Central memory CD8-positive, alpha-beta T cell (primary cell): ENCODE measurements at regions not wholly inside any gene's neighbourhood (a gene's known extent, or its start where the extent isn't known, plus 50 kb on each side); places are given as distances from the start of the nearest gene placed in this dataset.

Source experiments
- ATAC-seq: fragments of 150-1000 bp; cut with Tn5 transposase; replicated peaks from 2 replicates; pipeline ENCODE4 v1.10.0; 2022; ENCODE audit warnings: mild to moderate bottlenecking, moderate FRiP score, moderate number of reproducible peaks; ENCODE audit not compliant: poor library complexity, severe bottlenecking; ENCODE audit errors: extremely low read depth
- DNase-seq, 2 donors: peaks; one replicate each; pipeline ENCODE4 v3.0.0; 2021; ENCODE audit warnings: low spot score in 2 of 2
- H3K27ac Mint-ChIP-seq: one replicate; pipeline ENCODE4 v1.8.0; 2022; ENCODE audit warnings: low read depth, mild to moderate bottlenecking, moderate library complexity, mixed read lengths
- H3K27me3 Mint-ChIP-seq: one replicate; pipeline ENCODE4 v1.8.0; 2022; ENCODE audit warnings: mixed read lengths
- H3K36me3 Mint-ChIP-seq: one replicate; pipeline ENCODE4 v1.8.0; 2022; ENCODE audit warnings: mild to moderate bottlenecking, moderate library complexity, mixed read lengths; ENCODE audit not compliant: insufficient read depth
- H3K4me1 Mint-ChIP-seq: one replicate; pipeline ENCODE4 v1.8.0; 2022; ENCODE audit warnings: mixed read lengths
- H3K4me3 Mint-ChIP-seq: one replicate; pipeline ENCODE4 v1.8.0; 2022; ENCODE audit warnings: mild to moderate bottlenecking, moderate library complexity, mixed read lengths
- H3K9me3 Mint-ChIP-seq: one replicate; pipeline ENCODE4 v1.8.0; 2022; ENCODE audit warnings: mixed read lengths

DNA sequence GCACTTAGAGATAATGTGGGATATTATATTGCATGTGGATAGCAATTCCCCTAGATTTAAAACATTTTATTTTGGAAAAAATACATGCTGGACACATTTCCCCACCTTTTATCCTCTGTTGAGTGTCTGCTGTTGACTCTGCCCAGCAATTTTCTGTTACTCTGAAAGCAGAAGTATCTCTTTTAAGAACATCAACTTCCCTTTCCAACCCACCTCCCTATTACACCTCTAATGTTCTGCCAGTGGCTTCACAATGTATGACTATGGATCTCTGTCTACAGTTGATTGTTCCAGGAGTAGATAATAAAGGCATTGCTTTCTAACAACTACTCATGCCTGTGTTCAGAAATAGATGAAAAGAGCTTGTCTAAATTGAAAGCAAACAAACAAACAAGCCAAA lies 754.8 kb upstream of the SLITRK6 start:
- H3K27me3 Mint-ChIP-seq = no peaks in the 10 kb centered on the region
- H3K9me3 Mint-ChIP-seq = peaks cover 16% of the 10 kb centered on the region
- ATAC-seq (no peak), DNase-seq (no peak)
- H3K4me3 Mint-ChIP-seq = no peak overlapping the region
- no peak overlapping the region for H3K27ac Mint-ChIP-seq
- no peaks in the 10 kb centered on the region for H3K4me1 Mint-ChIP-seq
- H3K36me3 Mint-ChIP-seq = no peaks in the 10 kb centered on the region

DNA sequence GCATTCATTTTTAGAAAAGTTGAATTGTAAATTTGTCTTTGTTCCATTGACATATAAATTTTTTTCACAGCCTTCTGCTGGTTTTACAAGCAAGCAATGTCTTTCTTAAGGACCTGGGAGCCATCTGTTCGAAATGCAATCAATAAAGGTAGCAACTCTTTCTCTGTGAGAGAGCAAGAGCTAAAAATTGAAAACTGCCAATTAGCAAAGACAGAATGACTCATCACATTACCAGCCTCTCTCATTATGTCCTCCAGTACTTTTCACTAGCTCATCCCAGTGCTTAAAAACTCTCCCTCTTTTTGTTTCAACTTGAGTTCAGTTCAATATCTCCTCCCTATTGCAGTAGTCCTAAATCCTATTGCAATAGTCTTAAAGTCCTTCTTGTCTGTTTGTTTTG lies 760.7 kb upstream of the SLITRK6 start:
- no peaks in the 10 kb centered on the region for H3K4me1 Mint-ChIP-seq
- H3K27ac Mint-ChIP-seq = no peak overlapping the region
- no peaks in the 10 kb centered on the region for H3K27me3 Mint-ChIP-seq
- no peaks in the 10 kb centered on the region for H3K36me3 Mint-ChIP-seq
- DNase-seq = no peak
- H3K4me3 Mint-ChIP-seq = no peak overlapping the region
- ATAC-seq = no peak
- H3K9me3 Mint-ChIP-seq = peaks cover 11% of the 10 kb centered on the region

DNA sequence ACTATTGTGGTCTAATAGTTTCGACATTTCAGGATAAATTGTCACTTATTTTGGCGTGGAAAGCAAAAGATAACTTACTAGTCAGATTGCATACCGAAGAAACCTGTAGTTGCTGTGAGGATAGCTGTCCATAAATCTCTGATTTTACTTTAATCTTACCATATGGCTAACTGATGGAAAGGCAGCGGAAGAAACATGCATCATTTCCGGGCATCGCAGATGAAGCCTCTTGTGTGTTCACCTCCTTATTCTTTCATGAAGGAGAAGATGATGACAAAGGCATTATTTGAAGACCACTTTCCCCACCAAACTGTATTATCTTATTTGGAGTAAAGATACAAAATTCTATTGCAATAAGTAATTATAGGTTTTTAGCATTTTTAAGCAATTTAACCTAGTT lies 763.6 kb upstream of the SLITRK6 start:
- DNase-seq (no peak), ATAC-seq (no peak)
- Mint-ChIP-seq H3K27me3 (no peaks in the 10 kb centered on the region), H3K4me3 (no peak overlapping the region), H3K9me3 (peaks cover 11% of the 10 kb centered on the region), H3K27ac (no peak overlapping the region), H3K36me3 (no peaks in the 10 kb centered on the region), H3K4me1 (no peaks in the 10 kb centered on the region)

DNA sequence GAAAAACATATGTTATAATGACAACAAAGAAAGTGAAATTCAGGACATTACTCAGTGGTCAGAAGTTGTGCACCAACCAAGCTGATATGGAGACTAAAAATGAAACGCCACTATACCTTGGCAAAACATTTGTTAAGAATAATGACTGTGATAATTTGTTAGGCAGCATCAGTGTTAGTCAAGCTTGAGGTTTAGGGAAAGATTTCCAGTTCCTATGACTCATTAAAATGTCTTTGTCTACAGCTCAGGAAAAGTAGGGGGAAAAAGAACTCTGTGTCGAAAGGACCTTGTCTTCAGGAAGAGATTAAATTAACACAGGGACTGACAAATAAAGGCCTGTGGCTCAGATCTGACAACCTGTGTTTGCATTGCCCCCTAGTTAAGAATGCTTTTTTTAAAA lies 764.1 kb upstream of the SLITRK6 start:
- H3K4me1 Mint-ChIP-seq = no peaks in the 10 kb centered on the region
- DNase-seq = no peak

DNA sequence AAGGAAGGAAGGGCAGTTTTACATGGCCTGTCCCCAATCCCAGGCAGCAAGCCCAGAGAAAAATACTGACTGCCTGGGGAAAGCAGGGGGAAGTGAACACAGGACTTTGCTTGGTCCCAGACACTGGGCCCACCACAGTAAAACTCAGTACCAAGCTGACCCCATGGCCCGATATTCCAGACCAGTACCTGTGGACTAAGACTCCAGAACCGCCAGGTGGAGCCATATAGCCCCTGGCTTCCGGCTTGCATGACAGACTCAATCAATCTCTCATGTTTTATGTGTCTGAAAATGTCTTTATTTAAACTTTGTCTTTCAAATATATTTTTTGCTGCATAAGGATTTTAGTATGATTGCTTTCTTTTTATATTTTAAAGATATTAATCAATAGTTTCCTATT lies 767.9 kb upstream of the SLITRK6 start:
- no peaks in the 10 kb centered on the region for H3K36me3 Mint-ChIP-seq
- no peak overlapping the region for H3K27ac Mint-ChIP-seq
- no peak overlapping the region for H3K4me3 Mint-ChIP-seq
- DNase-seq = no peak
- H3K27me3 Mint-ChIP-seq = no peaks in the 10 kb centered on the region
- H3K4me1 Mint-ChIP-seq = no peaks in the 10 kb centered on the region
- ATAC-seq = no peak
- H3K9me3 Mint-ChIP-seq = peaks cover 11% of the 10 kb centered on the region

More for the DNA sequence above, 764.1 kb upstream of the SLITRK6 start:
- Mint-ChIP-seq H3K36me3 (no peaks in the 10 kb centered on the region), H3K27me3 (no peaks in the 10 kb centered on the region), H3K4me3 (no peak overlapping the region), H3K9me3 (peaks cover 11% of the 10 kb centered on the region), H3K27ac (no peak overlapping the region)
- no peak for ATAC-seq

DNA sequence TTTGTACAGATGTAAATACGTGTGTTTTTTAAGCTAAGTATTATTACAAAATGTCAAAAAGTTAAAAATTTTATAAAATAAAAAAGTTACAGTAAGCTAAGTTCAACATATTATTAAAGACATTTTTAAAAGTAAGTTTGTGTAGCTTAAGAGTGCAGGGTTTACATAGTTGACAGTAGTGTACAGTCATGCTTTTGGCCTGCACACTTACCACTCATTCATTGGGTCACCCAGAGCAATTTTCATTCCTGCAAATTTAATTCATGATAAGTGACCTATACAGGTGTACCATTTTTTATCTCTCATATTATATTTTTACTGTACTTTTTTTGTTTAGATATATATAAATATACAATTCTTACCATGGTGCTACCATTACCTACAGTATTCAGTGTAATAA lies 769.9 kb upstream of the SLITRK6 start:
- Mint-ChIP-seq H3K4me3 (no peak overlapping the region), H3K27ac (no peak overlapping the region), H3K36me3 (no peaks in the 10 kb centered on the region), H3K9me3 (peaks cover 5% of the 10 kb centered on the region), H3K4me1 (no peaks in the 10 kb centered on the region), H3K27me3 (no peaks in the 10 kb centered on the region)
- no peak for DNase-seq
- no peak for ATAC-seq

DNA sequence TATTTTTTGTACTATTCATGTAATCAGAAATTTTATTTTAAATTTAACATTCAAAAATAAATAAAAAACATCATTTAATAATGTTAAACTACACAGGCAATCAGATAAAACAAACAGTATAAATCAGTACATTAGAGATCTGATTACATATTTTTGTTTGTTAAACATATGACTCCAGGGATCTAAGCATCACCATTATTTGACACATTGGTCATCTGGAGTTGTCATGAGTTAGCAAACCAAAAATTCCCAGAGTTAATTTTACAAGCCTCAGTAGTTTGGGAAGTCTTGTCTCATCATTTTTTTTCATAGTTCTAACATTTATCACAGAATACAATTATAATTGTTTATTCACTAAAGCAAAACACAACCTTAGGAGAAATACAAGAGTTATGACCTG lies 770.8 kb upstream of the SLITRK6 start:
- ATAC-seq = no peak
- H3K4me1 Mint-ChIP-seq = no peaks in the 10 kb centered on the region
- peaks cover 10% of the 10 kb centered on the region for H3K9me3 Mint-ChIP-seq

DNA sequence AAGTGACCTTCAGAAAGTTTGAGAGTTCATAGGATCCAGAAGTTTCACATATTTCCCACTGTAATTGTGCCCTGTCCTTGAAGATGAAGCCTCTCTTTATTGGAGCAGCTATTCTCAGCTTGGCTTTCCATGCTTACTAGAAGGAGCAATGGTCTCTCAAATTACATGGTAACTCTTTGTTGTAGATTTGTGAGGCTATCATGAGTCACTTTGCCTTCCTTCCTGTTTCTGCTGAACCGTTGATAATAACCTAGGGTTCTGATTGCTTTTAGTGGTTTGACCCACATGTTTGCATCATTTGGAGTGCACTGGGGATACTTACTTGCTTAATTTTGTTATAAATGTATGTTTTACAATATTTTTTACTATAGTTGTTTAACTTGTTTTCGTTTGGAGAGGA lies 772.9 kb upstream of the SLITRK6 start:
- no peak for DNase-seq
- no peak for ATAC-seq
- Mint-ChIP-seq H3K9me3 (peaks cover 11% of the 10 kb centered on the region), H3K4me1 (no peaks in the 10 kb centered on the region), H3K27ac (no peak overlapping the region), H3K36me3 (no peaks in the 10 kb centered on the region), H3K27me3 (no peaks in the 10 kb centered on the region), H3K4me3 (no peak overlapping the region)

More for the DNA sequence above, 770.8 kb upstream of the SLITRK6 start:
- DNase-seq = no peak
- Mint-ChIP-seq H3K36me3 (no peaks in the 10 kb centered on the region), H3K27ac (no peak overlapping the region), H3K27me3 (no peaks in the 10 kb centered on the region), H3K4me3 (no peak overlapping the region)

DNA sequence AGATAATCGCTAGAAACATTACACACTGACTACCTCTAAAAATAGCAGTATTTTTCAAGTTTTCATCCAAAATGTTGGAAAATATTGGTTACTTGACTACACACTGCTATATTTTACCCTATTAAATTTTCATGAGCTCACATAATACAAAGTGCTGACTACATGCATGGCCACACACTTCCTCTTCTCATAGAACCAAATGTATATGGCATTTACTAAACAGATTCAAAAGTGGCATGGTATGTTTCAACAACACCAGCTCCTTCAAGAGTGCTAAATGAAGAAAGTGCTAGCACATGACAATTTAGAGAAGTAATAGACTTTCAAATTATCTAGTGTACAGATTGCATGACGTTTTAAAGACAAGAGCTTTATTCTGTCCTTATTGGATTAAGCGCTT lies 780.4 kb upstream of the SLITRK6 start:
- H3K4me3 Mint-ChIP-seq = no peak overlapping the region
- no peak for ATAC-seq
- no peaks in the 10 kb centered on the region for H3K27me3 Mint-ChIP-seq
- no peak overlapping the region for H3K27ac Mint-ChIP-seq
- peaks cover 8% of the 10 kb centered on the region for H3K9me3 Mint-ChIP-seq
- no peaks in the 10 kb centered on the region for H3K36me3 Mint-ChIP-seq
- no peak for DNase-seq
- no peaks in the 10 kb centered on the region for H3K4me1 Mint-ChIP-seq

DNA sequence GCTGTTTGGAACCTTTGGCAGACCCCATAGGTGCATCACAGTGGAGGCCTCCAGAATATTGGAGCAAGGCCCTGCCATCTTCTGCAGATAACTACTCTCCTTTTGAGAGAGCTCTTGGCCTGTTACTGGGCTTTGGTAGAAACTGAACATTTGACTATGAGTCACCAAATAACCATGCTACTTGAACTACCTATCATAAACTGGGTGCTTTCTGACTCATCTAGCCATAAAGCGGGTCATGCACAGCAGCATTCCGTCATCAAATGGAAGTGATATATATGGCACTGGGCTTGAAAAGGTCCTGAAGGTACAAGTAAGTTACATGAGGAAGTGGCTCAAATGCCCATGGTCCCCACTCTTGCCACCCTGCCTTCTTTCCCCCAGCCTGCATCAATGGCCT lies 782.5 kb upstream of the SLITRK6 start:
- peaks cover 5% of the 10 kb centered on the region for H3K9me3 Mint-ChIP-seq
- no peak overlapping the region for H3K4me3 Mint-ChIP-seq
- no peak overlapping the region for H3K27ac Mint-ChIP-seq
- no peak for ATAC-seq
- no peak for DNase-seq
- H3K36me3 Mint-ChIP-seq = no peaks in the 10 kb centered on the region
- no peaks in the 10 kb centered on the region for H3K4me1 Mint-ChIP-seq
- H3K27me3 Mint-ChIP-seq = no peaks in the 10 kb centered on the region

DNA sequence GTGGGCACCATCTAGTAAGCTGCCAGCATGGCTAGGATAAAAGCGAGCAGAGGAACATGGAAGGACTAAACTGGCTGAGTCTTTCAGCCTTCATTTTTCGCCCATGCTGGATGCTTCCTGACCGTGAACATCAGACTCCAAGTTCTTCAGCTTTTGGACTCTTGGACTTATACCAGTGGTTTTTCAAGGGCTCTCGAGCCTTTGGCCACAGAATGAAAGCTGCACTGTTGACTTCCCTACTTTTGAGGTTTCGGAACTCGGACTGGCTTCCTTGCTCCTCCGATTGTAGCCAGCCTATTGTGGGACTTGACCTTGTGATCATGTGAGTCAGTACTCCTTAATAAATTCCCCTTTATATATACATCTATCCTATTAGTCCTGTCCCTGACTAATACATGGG lies 785.1 kb upstream of the SLITRK6 start:
- H3K4me1 Mint-ChIP-seq = no peaks in the 10 kb centered on the region
- no peaks in the 10 kb centered on the region for H3K36me3 Mint-ChIP-seq
- no peak for ATAC-seq
- H3K27ac Mint-ChIP-seq = no peak overlapping the region
- H3K4me3 Mint-ChIP-seq = no peak overlapping the region
- no peak for DNase-seq
- peaks cover 11% of the 10 kb centered on the region for H3K9me3 Mint-ChIP-seq
- H3K27me3 Mint-ChIP-seq = no peaks in the 10 kb centered on the region

DNA sequence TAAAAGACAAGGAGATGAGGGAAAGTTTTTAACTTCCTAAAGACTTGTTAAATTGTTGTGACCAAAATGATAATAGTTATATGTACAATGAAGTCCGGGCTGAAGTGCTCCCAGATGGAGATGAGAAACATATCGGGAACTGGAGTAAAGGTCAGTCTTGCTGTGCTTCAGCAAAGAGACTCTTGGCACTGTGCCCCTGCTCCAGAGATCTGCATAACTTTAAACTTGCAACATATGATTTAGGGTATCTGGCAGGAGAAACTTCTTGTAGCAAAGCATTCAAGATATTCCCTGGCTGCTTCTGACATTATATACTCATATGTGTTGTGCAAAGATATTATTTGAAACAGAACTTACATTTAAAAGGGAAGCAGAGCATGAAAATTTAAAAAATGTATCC lies 786.6 kb upstream of the SLITRK6 start:
- Mint-ChIP-seq H3K4me3 (no peak overlapping the region), H3K9me3 (peaks cover 11% of the 10 kb centered on the region), H3K4me1 (no peaks in the 10 kb centered on the region), H3K27ac (no peak overlapping the region), H3K27me3 (no peaks in the 10 kb centered on the region), H3K36me3 (no peaks in the 10 kb centered on the region)
- ATAC-seq (no peak), DNase-seq (no peak)

DNA sequence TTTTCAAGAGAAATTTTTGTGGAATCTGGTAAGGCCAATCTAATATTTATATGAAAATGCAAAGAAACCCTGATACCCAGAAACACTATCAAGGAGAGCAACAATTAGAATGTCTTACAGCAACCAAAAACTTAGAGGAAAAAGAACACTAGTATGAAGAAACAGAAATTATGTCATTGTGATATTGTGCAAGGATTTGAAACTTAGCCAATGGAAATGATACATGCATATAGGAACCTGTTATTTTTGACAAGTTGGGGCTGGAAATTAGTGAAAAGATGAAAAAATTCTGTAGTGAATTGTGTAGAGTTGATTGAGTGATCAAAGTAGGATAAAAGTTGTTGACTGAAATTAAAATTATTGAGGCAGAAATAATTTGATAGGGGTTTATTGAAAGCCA lies 792.6 kb upstream of the SLITRK6 start:
- Mint-ChIP-seq H3K36me3 (no peaks in the 10 kb centered on the region), H3K4me1 (no peaks in the 10 kb centered on the region), H3K4me3 (no peak overlapping the region), H3K27ac (no peak overlapping the region), H3K27me3 (no peaks in the 10 kb centered on the region), H3K9me3 (peaks cover 10% of the 10 kb centered on the region)
- no peak for DNase-seq
- no peak for ATAC-seq

DNA sequence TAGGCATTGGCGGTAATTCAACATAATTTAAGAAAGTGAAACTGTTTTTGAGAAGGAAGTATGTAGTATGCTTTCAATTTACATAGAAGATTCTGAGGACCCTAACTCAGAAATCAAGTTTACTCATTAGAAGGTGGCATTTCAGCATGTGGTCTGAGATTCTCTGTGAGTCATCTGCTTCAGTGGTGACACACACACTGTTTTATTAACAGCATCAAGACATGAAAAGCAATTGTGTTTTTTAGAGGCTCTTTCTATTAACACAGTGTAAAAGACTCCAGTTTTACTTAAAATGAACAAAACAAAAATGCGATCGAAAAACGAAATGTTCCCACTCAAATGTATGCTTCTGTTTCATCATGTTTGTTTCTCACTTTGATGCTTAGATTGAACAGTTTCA lies 802.1 kb upstream of the SLITRK6 start:
- no peaks in the 10 kb centered on the region for H3K27me3 Mint-ChIP-seq
- H3K9me3 Mint-ChIP-seq = peaks cover 16% of the 10 kb centered on the region
- no peaks in the 10 kb centered on the region for H3K4me1 Mint-ChIP-seq
- ATAC-seq (no peak), DNase-seq (no peak)
- no peaks in the 10 kb centered on the region for H3K36me3 Mint-ChIP-seq
- H3K27ac Mint-ChIP-seq = no peak overlapping the region
- H3K4me3 Mint-ChIP-seq = no peak overlapping the region
